GM19238 (cell line): ENCODE measurements at regions not wholly inside any gene's neighbourhood (a gene's known extent, or its start where the extent isn't known, plus 50 kb on each side); places are given as distances from the start of the nearest gene placed in this dataset.
"Not testable (repeated sequence)": the region's sequence is repeated elsewhere in the genome, so short reads cannot be mapped to it uniquely, and the experiment has no call there.

Experiments used
- DNase-seq: peaks from one replicate; pipeline ENCODE4 v3.0.0; 2011; ENCODE audit warnings: low spot score; ENCODE audit not compliant: insufficient read length

- DNase-seq, result no peak
These were observed 169.1 kb downstream of the BMP7 start for GRCh38 chr20:57097245-57097915.

GRCh38 chr20:57102160-57102559, 164.3 kb downstream of the BMP7 start:
- no peak for DNase-seq

- no peak for DNase-seq
These were observed 163.9 kb downstream of the BMP7 start for GRCh38 chr20:57102566-57102965.

GRCh38 chr20:57103146-57103800, 163.2 kb downstream of the BMP7 start:
- DNase-seq, result no peak

- no peak for DNase-seq
These were observed 162.3 kb downstream of the BMP7 start for GRCh38 chr20:57104113-57104512.

GRCh38 chr20:57104651-57105204, 161.7 kb downstream of the BMP7 start:
- DNase-seq, result no peak

GRCh38 chr20:57106030-57106682, 160.3 kb downstream of the BMP7 start:
- no peak for DNase-seq

GRCh38 chr20:57106692-57107091, 159.7 kb downstream of the BMP7 start:
- DNase-seq, result no peak

- no peak for DNase-seq
These were observed 159.2 kb downstream of the BMP7 start for GRCh38 chr20:57107208-57107607.

- DNase-seq, result no peak
These were observed 158.2 kb downstream of the BMP7 start for GRCh38 chr20:57108218-57108617.

GRCh38 chr20:57108742-57109570, 157.5 kb downstream of the BMP7 start:
- DNase-seq, result no peak

GRCh38 chr20:57109571-57109953, 156.9 kb downstream of the BMP7 start:
- DNase-seq, result no peak

- not testable (repeated sequence) for DNase-seq
These were observed 156.1 kb downstream of the BMP7 start for GRCh38 chr20:57110121-57111027.

GRCh38 chr20:57111028-57111373, 155.4 kb downstream of the BMP7 start:
- no peak for DNase-seq

GRCh38 chr20:57112448-57112847, 154.0 kb downstream of the BMP7 start:
- no peak for DNase-seq

- no peak for DNase-seq
These were observed 152.0 kb downstream of the BMP7 start for GRCh38 chr20:57114290-57115005.

GRCh38 chr20:57117296-57117695, 149.1 kb downstream of the BMP7 start:
- no peak for DNase-seq

- no peak for DNase-seq
These were observed 148.2 kb downstream of the BMP7 start for GRCh38 chr20:57118107-57118769.
